Natural killer cell treated with Interleukin-12 subunit alpha and Interleukin-12 subunit beta and Interleukin-15 and Interleukin-18, amount 100 ng/mL, for 72 hours (primary cell): ENCODE measurements at regions not wholly inside any gene's neighbourhood (a gene's known extent, or its start where the extent isn't known, plus 50 kb on each side); places are given as distances from the start of the nearest gene placed in this dataset.
"Not testable (repeated sequence)": the region's sequence is repeated elsewhere in the genome, so short reads cannot be mapped to it uniquely, and the experiment has no call there.

Experiments used
- ATAC-seq, 2 donors: fragments of 150-1000 bp; cut with Tn5 transposase in 1 of 2; sonication (Bioruptor Pico), chemical (Tn5 transposase) in 1 of 2; 2 replicates each; pipeline ENCODE4 v1.10.0; 2021
- DNase-seq: peaks from one replicate; pipeline ENCODE4 v3.0.0; 2022; ENCODE audit warnings: low spot score
- H3K27ac Mint-ChIP-seq, 2 donors: 1 replicate in 1 of 2; 2 replicates in 1 of 2; pipeline ENCODE4 v1.8.0; 2022; ENCODE audit warnings: mixed read lengths in 2 of 2, mild to moderate bottlenecking in 1 of 2, moderate library complexity in 1 of 2
- H3K27me3 Mint-ChIP-seq, 2 donors: 1 replicate in 1 of 2; 2 replicates in 1 of 2; pipeline ENCODE4 v1.8.0; 2022; ENCODE audit warnings: mixed read lengths in 2 of 2
- H3K36me3 Mint-ChIP-seq: one replicate; pipeline ENCODE4 v1.8.0; 2022; ENCODE audit warnings: mixed read lengths
- H3K4me1 Mint-ChIP-seq, 2 donors: 1 replicate in 1 of 2; 2 replicates in 1 of 2; pipeline ENCODE4 v1.8.0; 2022; ENCODE audit warnings: low read depth in 2 of 2, mixed read lengths in 2 of 2, mild to moderate bottlenecking in 1 of 2
- H3K4me3 Mint-ChIP-seq: one replicate; pipeline ENCODE4 v1.8.0; 2022; ENCODE audit warnings: mixed read lengths
- H3K9me3 Mint-ChIP-seq: 2 replicates; pipeline ENCODE4 v1.8.0; 2022; ENCODE audit warnings: mixed read lengths

DNA sequence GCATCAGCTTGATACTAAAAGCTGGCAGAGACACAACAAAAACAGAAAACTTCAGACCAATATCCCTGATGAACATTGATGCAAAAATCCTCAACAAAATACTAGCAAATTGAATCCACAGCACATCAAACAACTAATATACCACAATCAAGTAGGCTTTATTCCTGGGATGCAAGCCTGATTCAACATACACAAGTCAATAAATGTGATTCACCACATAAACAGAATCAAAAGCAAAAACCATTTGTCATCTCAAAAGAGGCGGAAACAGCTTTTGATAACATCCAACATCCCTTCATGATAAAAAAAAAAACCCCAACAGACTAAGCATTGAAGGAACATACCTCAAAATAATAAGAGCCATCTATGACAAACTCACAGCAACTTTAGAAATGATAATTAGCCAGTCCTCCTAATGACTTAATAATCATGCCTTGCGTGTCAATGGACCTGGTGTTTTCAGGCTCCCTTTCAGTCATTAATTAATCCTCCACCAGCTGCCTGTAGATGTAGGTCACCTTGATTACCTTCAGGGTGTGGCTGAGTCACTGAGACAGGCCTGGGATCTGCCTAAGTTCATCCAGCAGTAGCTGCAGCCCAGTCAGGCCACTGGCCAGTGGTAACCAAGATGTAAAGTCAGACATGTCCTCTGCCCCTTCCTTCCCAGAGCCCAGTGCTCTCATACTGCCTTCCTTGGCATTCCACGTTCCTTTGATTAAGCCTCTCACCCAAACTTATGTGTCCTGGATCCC is 109.8 kb downstream of the EHF start:
- DNase-seq (no peak), ATAC-seq (no peak)
- H3K4me1 Mint-ChIP-seq = peaks cover 12 to 21% of the 10 kb centered on the region in 2 donors
- H3K36me3 Mint-ChIP-seq = peaks cover 16% of the 10 kb centered on the region
- H3K9me3 Mint-ChIP-seq = no peaks in the 10 kb centered on the region
- no peak overlapping the region for H3K4me3 Mint-ChIP-seq
- peaks cover 38 to 47% of the 10 kb centered on the region in 2 donors for H3K27me3 Mint-ChIP-seq
- no peak overlapping the region for H3K27ac Mint-ChIP-seq

GRCh38 chr11:34728609-34729008 is 107.7 kb downstream of the EHF start:
- ATAC-seq = no peak
- Mint-ChIP-seq H3K27ac (no peak overlapping the region), H3K4me1 (peaks cover 12 to 21% of the 10 kb centered on the region in 2 donors), H3K27me3 (peaks cover 36 to 49% of the 10 kb centered on the region in 2 donors), H3K9me3 (no peaks in the 10 kb centered on the region), H3K36me3 (peaks cover 25% of the 10 kb centered on the region), H3K4me3 (no peak overlapping the region)
- no peak for DNase-seq

- peaks cover 32% of the 10 kb centered on the region for H3K36me3 Mint-ChIP-seq
- H3K9me3 Mint-ChIP-seq = peaks cover 7% of the 10 kb centered on the region
- H3K4me1 Mint-ChIP-seq = peaks cover 12 to 21% of the 10 kb centered on the region in 2 donors
- no peak overlapping the region for H3K27ac Mint-ChIP-seq
- ATAC-seq (peak; percentile 49 to 69), DNase-seq (no peak)
- peaks cover 40 to 58% of the 10 kb centered on the region in 2 donors for H3K27me3 Mint-ChIP-seq
- H3K4me3 Mint-ChIP-seq = no peak overlapping the region
Measured at GRCh38 chr11:34727228-34727737, 106.4 kb downstream of the EHF start.

DNA sequence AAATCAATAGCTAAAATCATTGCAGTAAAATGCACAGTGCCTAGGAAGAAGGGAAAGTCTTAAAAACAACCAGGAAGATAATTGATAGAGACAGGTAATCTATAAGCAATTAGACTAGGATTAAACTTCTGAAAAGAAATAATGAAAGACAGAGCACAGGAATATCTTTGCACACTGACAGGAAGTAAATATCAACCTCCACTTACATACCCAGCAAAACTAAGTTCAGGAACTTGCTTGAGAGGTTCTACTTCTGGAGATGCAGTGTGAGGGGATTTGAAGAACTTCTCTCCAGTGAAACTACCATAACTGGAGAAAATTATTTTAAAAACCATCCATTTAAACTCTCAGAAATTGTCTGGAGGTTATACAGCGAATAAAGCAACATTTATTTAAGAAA is 104.1 kb downstream of the EHF start:
- Mint-ChIP-seq H3K36me3 (peaks cover 26% of the 10 kb centered on the region), H3K27me3 (peaks cover 29 to 35% of the 10 kb centered on the region in 2 donors), H3K27ac (no peak overlapping the region), H3K4me1 (peaks cover 12 to 21% of the 10 kb centered on the region in 2 donors), H3K9me3 (peaks cover 7% of the 10 kb centered on the region), H3K4me3 (no peak overlapping the region)
- DNase-seq = no peak
- no peak for ATAC-seq

GRCh38 chr11:34721646-34722045 is 100.8 kb downstream of the EHF start:
- Mint-ChIP-seq H3K9me3 (peaks cover 7% of the 10 kb centered on the region), H3K27ac (no peak overlapping the region), H3K4me3 (no peak overlapping the region), H3K27me3 (peaks cover 20 to 25% of the 10 kb centered on the region in 2 donors), H3K36me3 (peaks cover 17% of the 10 kb centered on the region), H3K4me1 (no peaks in the 10 kb centered on the region)
- ATAC-seq = no peak
- no peak for DNase-seq

- ATAC-seq (no peak), DNase-seq (no peak)
- Mint-ChIP-seq H3K27me3 (peaks cover 23 to 24% of the 10 kb centered on the region in 2 donors), H3K4me3 (no peak overlapping the region), H3K36me3 (peaks cover 12% of the 10 kb centered on the region), H3K4me1 (no peaks in the 10 kb centered on the region), H3K9me3 (peaks cover 7% of the 10 kb centered on the region), H3K27ac (no peak overlapping the region)
Measured at GRCh38 chr11:34719303-34719848, 98.5 kb downstream of the EHF start.

DNA sequence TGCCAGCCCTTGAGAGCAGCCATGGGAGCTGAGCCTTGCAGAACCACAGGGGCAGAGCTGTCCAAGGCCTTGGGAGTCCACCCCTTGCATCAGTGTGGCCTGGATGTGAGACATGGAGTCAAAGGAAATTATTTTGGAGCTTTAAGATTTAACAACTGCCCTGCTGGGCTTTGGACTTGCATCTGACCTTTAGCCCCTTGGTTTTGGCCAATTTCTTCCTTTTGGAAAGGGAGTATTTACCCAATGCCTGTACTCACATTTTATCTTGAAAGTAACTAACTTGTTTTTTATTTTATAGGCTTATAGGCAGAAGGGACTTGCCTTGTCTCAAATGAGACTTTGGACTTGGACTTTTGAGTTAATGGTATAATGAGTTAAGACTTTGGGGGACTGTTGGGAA is 92.7 kb downstream of the EHF start:
- not testable (repeated sequence) for DNase-seq, ATAC-seq, H3K4me3 Mint-ChIP-seq, H3K4me1 Mint-ChIP-seq, H3K27ac Mint-ChIP-seq
- peaks cover 21 to 40% of the 10 kb centered on the region in 2 donors for H3K27me3 Mint-ChIP-seq
- H3K9me3 Mint-ChIP-seq = peaks cover 13% of the 10 kb centered on the region
- peaks cover 30% of the 10 kb centered on the region for H3K36me3 Mint-ChIP-seq
